ENCODE measurements at regions not wholly inside any gene's neighbourhood (a gene's known extent, or its start where the extent isn't known, plus 50 kb on each side); places are given as distances from the start of the nearest gene placed in this dataset.

DNA sequence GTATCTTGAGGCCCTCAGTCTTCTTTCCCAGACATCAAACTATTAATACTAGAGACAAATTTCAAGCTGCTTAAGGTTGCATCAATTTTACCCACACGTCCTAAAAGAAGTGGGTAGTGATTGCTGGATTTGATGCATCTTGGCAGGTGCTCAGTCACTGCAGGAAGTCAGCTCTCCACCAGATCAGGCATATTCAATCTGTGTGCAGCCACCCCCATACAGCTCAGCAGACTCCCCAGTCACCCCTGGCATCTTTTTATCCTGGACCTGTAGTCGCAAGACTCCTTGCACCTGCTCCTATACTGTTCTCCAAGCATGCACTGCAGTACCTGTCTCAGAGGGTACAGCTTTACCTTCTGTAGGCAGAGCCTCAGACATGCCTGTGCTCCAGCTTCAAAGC lies 343.1 kb upstream of the ISX start:
- H3K27me3 Mint-ChIP-seq (ENCODE audit: insufficient read depth, unreplicated experiment) = no peaks in the 10 kb centered on the region
- peaks cover 30% of the 10 kb centered on the region for H3K9me3 Mint-ChIP-seq (ENCODE audit: unreplicated experiment)
- TF ChIP-seq, protein P1, sequence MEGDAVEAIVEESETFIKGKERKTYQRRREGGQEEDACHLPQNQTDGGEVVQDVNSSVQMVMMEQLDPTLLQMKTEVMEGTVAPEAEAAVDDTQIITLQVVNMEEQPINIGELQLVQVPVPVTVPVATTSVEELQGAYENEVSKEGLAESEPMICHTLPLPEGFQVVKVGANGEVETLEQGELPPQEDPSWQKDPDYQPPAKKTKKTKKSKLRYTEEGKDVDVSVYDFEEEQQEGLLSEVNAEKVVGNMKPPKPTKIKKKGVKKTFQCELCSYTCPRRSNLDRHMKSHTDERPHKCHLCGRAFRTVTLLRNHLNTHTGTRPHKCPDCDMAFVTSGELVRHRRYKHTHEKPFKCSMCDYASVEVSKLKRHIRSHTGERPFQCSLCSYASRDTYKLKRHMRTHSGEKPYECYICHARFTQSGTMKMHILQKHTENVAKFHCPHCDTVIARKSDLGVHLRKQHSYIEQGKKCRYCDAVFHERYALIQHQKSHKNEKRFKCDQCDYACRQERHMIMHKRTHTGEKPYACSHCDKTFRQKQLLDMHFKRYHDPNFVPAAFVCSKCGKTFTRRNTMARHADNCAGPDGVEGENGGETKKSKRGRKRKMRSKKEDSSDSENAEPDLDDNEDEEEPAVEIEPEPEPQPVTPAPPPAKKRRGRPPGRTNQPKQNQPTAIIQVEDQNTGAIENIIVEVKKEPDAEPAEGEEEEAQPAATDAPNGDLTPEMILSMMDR (IDR thresholded peaks at IDR 0.05; ENCODE audit: unreplicated experiment) = no peak
- BruUV-seq (replicated peaks) = no TSS peak
- H3K27ac Mint-ChIP-seq (ENCODE audit: low read depth, unreplicated experiment) = no peak overlapping the region
- intact Hi-C loops (cut with micrococcal nuclease) = no loop called here
- H3K36me3 Mint-ChIP-seq (ENCODE audit: insufficient read depth, unreplicated experiment) = no peaks in the 10 kb centered on the region
- POLR2A ChIA-PET = no interaction called here
- no peak for DNase-seq (ENCODE audit: unreplicated experiment)
- H3K4me3 Mint-ChIP-seq (ENCODE audit: unreplicated experiment) = no peak overlapping the region
- H3K4me1 Mint-ChIP-seq (ENCODE audit: insufficient read depth, unreplicated experiment) = no peaks in the 10 kb centered on the region
- CTCF ChIA-PET = no interaction called here

DNA sequence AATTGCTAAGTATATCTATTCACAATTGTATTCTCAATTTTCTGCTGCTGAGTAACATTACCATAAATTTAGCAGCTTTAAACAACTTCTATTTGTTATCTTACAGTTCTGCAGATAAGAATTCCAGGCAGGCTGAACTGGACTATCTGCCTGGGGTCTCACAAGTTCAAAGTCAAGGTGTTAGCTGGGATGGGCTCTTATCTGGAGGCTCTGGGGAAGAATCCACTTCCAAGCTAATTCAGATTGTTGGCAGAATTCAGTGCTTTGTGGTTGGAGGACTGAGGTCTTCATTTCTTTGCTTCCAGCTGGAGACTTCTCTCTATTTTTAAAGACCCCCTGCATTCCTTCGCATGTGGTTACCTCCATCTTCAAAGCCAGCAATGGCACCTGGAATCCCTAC lies 329.9 kb upstream of the ISX start:
- ChIA-PET CTCF (no interaction called here), POLR2A (no interaction called here)
- no TSS peak for BruUV-seq (replicated peaks)
- TF ChIP-seq, protein P1 (IDR thresholded peaks at IDR 0.05; ENCODE audit: unreplicated experiment) = no peak
- DNase-seq (ENCODE audit: unreplicated experiment) = no peak
- no peaks in the 10 kb centered on the region for H3K27me3 Mint-ChIP-seq (ENCODE audit: insufficient read depth, unreplicated experiment)
- no peaks in the 10 kb centered on the region for H3K36me3 Mint-ChIP-seq (ENCODE audit: insufficient read depth, unreplicated experiment)
- no peak overlapping the region for H3K4me3 Mint-ChIP-seq (ENCODE audit: unreplicated experiment)
- no peaks in the 10 kb centered on the region for H3K4me1 Mint-ChIP-seq (ENCODE audit: insufficient read depth, unreplicated experiment)
- H3K27ac Mint-ChIP-seq (ENCODE audit: low read depth, unreplicated experiment) = no peak overlapping the region
- peaks cover 31% of the 10 kb centered on the region for H3K9me3 Mint-ChIP-seq (ENCODE audit: unreplicated experiment)
- intact Hi-C loops (cut with micrococcal nuclease) = no loop called here

DNA sequence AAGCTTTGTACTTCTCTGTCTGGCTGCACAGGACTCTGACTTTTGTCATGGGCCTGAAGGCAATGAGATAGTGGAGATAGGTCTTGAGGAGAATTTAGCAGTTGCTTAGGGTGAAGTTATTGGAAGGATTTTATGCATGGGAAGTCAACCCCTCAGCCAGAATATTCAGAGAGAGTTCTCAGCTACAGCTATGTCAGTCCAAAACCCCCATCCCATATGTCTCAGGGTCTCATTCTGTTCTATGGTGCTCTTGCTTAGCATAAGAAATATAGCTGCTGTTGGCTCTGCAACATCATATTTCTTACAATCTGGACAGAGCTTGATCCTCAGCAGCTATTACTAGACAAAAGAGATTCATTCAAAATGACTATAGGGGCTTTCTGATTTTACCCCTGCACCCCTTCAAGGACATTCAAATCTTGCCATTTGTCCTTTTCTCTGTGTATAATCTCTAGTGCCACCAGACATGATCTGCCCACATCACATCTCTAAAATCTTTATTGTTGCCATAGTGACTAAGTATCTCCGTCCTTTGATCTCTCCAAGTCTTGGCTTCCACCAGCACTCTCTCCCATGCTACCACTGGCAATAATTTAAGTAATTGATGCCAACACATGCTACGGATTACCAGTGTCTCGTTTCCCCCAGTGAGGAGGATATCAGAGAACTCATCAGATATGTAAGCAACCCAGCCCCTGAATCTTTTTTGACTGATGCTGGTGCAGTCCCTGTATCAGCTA lies 327.1 kb upstream of the ISX start:
- Mint-ChIP-seq H3K27me3 (ENCODE audit: insufficient read depth, unreplicated experiment) (no peaks in the 10 kb centered on the region), H3K36me3 (ENCODE audit: insufficient read depth, unreplicated experiment) (no peaks in the 10 kb centered on the region), H3K4me1 (ENCODE audit: insufficient read depth, unreplicated experiment) (no peaks in the 10 kb centered on the region), H3K4me3 (ENCODE audit: unreplicated experiment) (no peak overlapping the region), H3K27ac (ENCODE audit: low read depth, unreplicated experiment) (no peak overlapping the region), H3K9me3 (ENCODE audit: unreplicated experiment) (peaks cover 41% of the 10 kb centered on the region)
- BruUV-seq (replicated peaks) = no TSS peak
- POLR2A ChIA-PET = no interaction called here
- DNase-seq (ENCODE audit: unreplicated experiment) = no peak
- TF ChIP-seq, protein P1 (IDR thresholded peaks at IDR 0.05; ENCODE audit: unreplicated experiment) = no peak
- CTCF ChIA-PET = no interaction called here
- intact Hi-C loops (cut with micrococcal nuclease) = no loop called here

DNA sequence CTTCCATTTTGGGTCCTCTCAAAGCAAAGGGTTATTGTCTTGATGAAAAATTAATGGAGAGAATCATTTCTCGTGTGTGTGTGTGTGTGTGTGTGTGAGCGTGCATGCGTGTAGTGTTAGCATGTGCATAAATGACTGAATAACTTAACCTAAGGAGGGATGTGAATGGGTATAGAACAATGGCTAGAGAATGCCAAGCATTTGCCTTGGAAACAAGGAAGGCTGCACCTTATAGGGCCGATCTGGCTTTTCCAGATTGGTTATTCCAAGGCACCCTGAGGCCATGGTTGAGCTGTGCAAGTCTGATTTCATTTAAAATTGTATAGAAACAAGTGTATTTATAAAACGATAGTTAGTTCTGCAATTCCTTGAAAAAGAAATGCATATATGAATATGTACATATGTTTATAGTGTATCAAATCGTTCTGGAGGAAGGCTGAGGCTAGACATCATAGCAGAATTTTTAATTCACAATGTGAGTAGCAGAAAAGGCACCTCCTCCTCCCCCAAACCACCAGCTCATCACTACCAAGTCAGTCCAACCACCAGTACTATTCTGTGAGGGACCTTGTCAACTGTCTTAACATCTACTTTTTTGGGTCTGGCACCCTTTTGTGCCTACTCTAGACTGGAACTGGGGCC lies 322.7 kb upstream of the ISX start:
- no peak for DNase-seq (ENCODE audit: unreplicated experiment)
- no peak overlapping the region for H3K27ac Mint-ChIP-seq (ENCODE audit: low read depth, unreplicated experiment)
- H3K36me3 Mint-ChIP-seq (ENCODE audit: insufficient read depth, unreplicated experiment) = no peaks in the 10 kb centered on the region
- no peak overlapping the region for H3K4me3 Mint-ChIP-seq (ENCODE audit: unreplicated experiment)
- intact Hi-C loops (cut with micrococcal nuclease) = no loop called here
- CTCF ChIA-PET = interaction anchor here (0.7 kb wide), 1 partner anchor 1074 kb away, joined by 3 read pairs; no protein-coding TSS in a partner anchor
- H3K27me3 Mint-ChIP-seq (ENCODE audit: insufficient read depth, unreplicated experiment) = no peaks in the 10 kb centered on the region
- peaks cover 38% of the 10 kb centered on the region for H3K9me3 Mint-ChIP-seq (ENCODE audit: unreplicated experiment)
- POLR2A ChIA-PET = no interaction called here
- no peaks in the 10 kb centered on the region for H3K4me1 Mint-ChIP-seq (ENCODE audit: insufficient read depth, unreplicated experiment)
- TF ChIP-seq, protein P1 (IDR thresholded peaks at IDR 0.05; ENCODE audit: unreplicated experiment) = no peak
- no TSS peak for BruUV-seq (replicated peaks)

Data from MCF 10A (cell line).